H1 (cell line): ENCODE measurements at regions not wholly inside any gene's neighbourhood (a gene's known extent, or its start where the extent isn't known, plus 50 kb on each side); places are given as distances from the start of the nearest gene placed in this dataset.

ENCODE experiments used
- E2F6 ChIP-seq: IDR thresholded peaks from 2 replicates; pipeline ENCODE4 v1.6.1; 2012; ENCODE audit warnings: inconsistent platforms

GRCh38 chr1:229098361-229098760 lies 172.6 kb upstream of the RAB4A start (continued):
- TF ChIP-seq E2F6: no peak
